ENCODE measurements at regions not wholly inside any gene's neighbourhood (a gene's known extent, or its start where the extent isn't known, plus 50 kb on each side); places are given as distances from the start of the nearest gene placed in this dataset.

- TF ChIP-seq FOXP2 (optimal IDR thresholded peaks at IDR 0.05; ENCODE audit: control extremely low read depth, extremely low read length, insufficient read depth) (no peak), EZH2 (IDR thresholded peaks at IDR 0.05) (no peak), POLR2AphosphoS5 (IDR thresholded peaks at IDR 0.05; ENCODE audit: borderline replicate concordance, low read depth, low read length) (no peak)
- no peak for DNase-seq (ENCODE audit: low read depth, low spot score)
- H3K36me3 ChIP-seq (ENCODE audit: insufficient read depth, low read length), result no peaks in the 10 kb centered on the region
- H3K9me3 ChIP-seq (ENCODE audit: low read depth, low read length), result no peaks in the 10 kb centered on the region
- H3K4me3 ChIP-seq, result no peak overlapping the region
- H3K9ac ChIP-seq (ENCODE audit: insufficient read length), result no peak overlapping the region
- H3K27ac ChIP-seq, result no peak overlapping the region
Measured at GRCh38 chr3:28905798-28906197, 375.1 kb upstream of the RBMS3 start.

GRCh38 chr3:28906561-28907310 is 374.1 kb upstream of the RBMS3 start:
- TF ChIP-seq FOXP2 (optimal IDR thresholded peaks at IDR 0.05; ENCODE audit: control extremely low read depth, extremely low read length, insufficient read depth), result no peak
- no peak for TF ChIP-seq EZH2 (IDR thresholded peaks at IDR 0.05)
- no peak for TF ChIP-seq POLR2AphosphoS5 (IDR thresholded peaks at IDR 0.05; ENCODE audit: borderline replicate concordance, low read depth, low read length)
- no peaks in the 10 kb centered on the region for H3K36me3 ChIP-seq (ENCODE audit: insufficient read depth, low read length)
- H3K9ac ChIP-seq (ENCODE audit: insufficient read length), result no peak overlapping the region
- H3K9me3 ChIP-seq (ENCODE audit: low read depth, low read length), result no peaks in the 10 kb centered on the region
- H3K4me3 ChIP-seq, result no peak overlapping the region
- no peak for DNase-seq (ENCODE audit: low read depth, low spot score)
- H3K27ac ChIP-seq, result no peak overlapping the region

DNA sequence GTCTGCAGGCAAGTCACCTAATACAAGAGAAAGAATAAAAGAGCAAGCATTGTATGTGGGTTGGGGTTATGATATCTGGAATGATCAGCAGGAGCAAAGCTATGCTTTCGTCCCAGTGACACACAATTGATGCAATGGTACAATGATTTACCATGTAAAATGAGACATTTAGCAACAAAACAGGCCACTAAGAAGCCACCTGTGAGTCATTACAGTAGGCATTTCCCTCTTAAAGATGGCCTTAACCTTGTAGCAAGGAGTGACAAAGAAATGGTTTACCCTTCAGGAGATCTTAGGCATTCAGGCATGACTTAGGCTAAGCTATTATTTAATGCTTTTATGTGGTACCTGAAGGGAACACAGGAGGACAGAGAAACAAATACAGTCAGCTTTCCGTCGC is 373.3 kb upstream of the RBMS3 start:
- Histone ChIP-seq H3K9ac (ENCODE audit: insufficient read length) (no peak overlapping the region), H3K27ac (no peak overlapping the region), H3K36me3 (ENCODE audit: insufficient read depth, low read length) (no peaks in the 10 kb centered on the region), H3K9me3 (ENCODE audit: low read depth, low read length) (no peaks in the 10 kb centered on the region), H3K4me3 (no peak overlapping the region)
- DNase-seq (ENCODE audit: low read depth, low spot score), result no peak
- TF ChIP-seq FOXP2 (optimal IDR thresholded peaks at IDR 0.05; ENCODE audit: control extremely low read depth, extremely low read length, insufficient read depth), result no peak
- TF ChIP-seq POLR2AphosphoS5 (IDR thresholded peaks at IDR 0.05; ENCODE audit: borderline replicate concordance, low read depth, low read length), result no peak
- TF ChIP-seq EZH2 (IDR thresholded peaks at IDR 0.05), result no peak

DNA sequence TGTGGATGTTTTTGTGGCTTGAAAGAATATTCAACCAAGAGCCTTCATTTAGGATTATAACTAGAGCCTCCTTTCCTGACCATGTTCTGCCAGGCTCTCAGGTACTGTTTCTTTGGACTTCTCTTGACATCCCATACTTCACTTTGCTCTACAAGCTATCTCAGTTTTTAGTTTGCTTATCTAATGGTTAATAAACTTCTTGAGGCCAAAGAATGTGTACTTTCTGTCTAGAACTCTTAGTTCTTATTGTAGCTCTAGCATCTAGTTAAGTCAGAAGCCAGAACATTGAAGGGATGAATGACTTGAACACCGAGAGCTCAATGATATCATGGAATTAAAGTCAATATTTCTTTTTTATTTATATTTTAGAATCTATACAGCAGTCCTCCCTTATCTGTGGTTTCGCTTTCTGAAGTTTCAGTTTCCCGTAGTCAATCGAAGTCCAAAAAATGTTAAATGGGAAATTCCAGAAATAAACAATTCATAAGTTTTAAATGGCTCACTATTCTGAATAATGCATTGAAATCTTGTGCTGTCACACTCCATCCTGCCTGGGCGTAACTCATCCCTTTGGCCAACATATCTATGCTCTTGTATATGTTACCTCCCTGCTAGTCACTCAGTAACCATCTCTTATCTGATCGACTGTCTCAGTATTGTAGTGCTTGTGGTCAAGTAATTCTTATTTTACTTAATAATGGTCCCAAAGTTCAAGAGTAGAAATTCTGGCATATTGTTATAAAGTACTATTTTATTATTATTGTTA is 368.6 kb upstream of the RBMS3 start:
- Histone ChIP-seq H3K9ac (ENCODE audit: insufficient read length) (no peak overlapping the region), H3K27ac (no peak overlapping the region), H3K36me3 (ENCODE audit: insufficient read depth, low read length) (no peaks in the 10 kb centered on the region), H3K9me3 (ENCODE audit: low read depth, low read length) (no peaks in the 10 kb centered on the region), H3K4me3 (no peak overlapping the region)
- DNase-seq (ENCODE audit: low read depth, low spot score), result no peak
- no peak for TF ChIP-seq POLR2AphosphoS5 (IDR thresholded peaks at IDR 0.05; ENCODE audit: borderline replicate concordance, low read depth, low read length)
- TF ChIP-seq EZH2 (IDR thresholded peaks at IDR 0.05), result no peak
- TF ChIP-seq FOXP2 (optimal IDR thresholded peaks at IDR 0.05; ENCODE audit: control extremely low read depth, extremely low read length, insufficient read depth), result no peak

DNA sequence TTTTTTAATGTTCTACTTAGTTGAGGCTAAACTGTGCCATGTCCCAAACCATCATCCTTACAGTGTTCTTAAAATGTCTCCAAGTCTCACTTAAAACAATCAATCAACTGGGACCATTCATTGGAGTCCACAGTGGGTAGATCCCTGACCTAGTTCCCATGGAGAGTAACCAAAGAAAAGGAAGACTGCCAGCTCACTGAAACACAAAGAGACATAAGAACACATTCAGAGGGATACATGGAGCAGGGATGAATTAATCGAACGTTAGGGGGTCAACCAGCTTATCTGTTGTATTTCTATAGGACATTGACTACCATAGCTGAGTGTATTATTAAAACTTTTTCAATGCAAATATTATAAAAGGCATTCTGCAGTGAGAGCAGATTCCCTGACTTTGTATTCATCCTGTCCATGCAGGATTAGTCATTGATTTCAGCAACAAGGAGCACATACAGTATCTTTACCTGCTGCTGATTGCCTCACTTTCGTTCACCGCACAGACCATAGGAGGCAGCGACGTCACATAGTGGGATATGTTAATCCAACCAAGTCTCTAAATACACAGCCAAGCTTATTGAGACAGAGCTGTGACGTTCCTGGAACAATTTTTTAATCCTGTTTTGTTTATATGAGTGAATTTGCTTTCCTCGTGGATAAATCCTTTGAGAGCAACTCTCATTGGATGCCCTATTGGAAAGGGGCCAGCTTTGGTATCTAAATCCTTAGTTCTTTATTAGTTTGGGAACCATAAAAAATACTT is 364.9 kb upstream of the RBMS3 start:
- no peaks in the 10 kb centered on the region for H3K36me3 ChIP-seq (ENCODE audit: insufficient read depth, low read length)
- peak overlapping the region; percentile 67 for H3K4me3 ChIP-seq
- H3K27ac ChIP-seq, result no peak overlapping the region
- H3K9me3 ChIP-seq (ENCODE audit: low read depth, low read length), result no peaks in the 10 kb centered on the region
- no peak overlapping the region for H3K9ac ChIP-seq (ENCODE audit: insufficient read length)
- no peak for DNase-seq (ENCODE audit: low read depth, low spot score)
- TF ChIP-seq POLR2AphosphoS5 (IDR thresholded peaks at IDR 0.05; ENCODE audit: borderline replicate concordance, low read depth, low read length) (no peak), EZH2 (IDR thresholded peaks at IDR 0.05) (no peak), FOXP2 (optimal IDR thresholded peaks at IDR 0.05; ENCODE audit: control extremely low read depth, extremely low read length, insufficient read depth) (no peak)

DNA sequence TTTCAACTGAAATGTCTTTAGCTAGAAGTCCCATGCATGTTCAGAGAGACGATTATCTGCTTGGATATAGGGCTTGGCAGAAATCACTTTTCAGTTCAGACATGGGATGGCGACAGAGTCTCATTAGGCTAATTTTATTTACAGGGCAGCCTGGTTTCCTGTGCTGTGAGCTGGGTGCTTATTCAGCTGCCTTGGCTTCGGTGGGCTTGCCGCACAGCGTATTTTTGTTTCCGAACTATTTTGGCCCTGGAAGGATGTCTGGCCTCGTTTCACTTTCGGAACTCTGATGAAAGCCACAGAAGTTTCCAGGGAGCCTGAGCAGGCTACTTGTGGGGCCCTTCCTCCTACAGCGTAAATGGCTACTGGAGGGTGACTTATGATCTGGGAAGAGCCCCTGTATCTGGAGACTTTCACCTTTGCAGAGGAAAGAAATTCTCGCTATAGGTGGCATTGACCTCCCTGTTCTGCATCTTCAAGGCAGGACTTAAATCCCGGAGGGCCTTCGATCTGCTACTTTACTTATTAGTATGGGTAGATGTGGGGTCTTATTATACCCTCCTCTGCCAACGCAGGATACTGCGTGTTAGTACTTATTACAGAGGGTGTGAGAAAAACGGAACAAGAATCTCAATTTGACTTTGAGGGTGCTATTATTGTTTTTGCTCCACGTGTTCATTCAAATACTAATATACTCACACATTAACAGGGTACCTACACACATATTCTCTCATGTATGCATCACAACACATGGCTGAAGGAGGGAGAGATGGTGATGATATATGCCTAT is 364.0 kb upstream of the RBMS3 start:
- no peaks in the 10 kb centered on the region for H3K36me3 ChIP-seq (ENCODE audit: insufficient read depth, low read length)

GRCh38 chr3:28917895-28918475 is 362.9 kb upstream of the RBMS3 start:
- no peak overlapping the region for H3K9ac ChIP-seq (ENCODE audit: insufficient read length)
- no peak overlapping the region for H3K4me3 ChIP-seq
- H3K36me3 ChIP-seq (ENCODE audit: insufficient read depth, low read length), result no peaks in the 10 kb centered on the region
- H3K27ac ChIP-seq, result no peak overlapping the region
- DNase-seq (ENCODE audit: low read depth, low spot score), result no peak
- H3K9me3 ChIP-seq (ENCODE audit: low read depth, low read length), result no peaks in the 10 kb centered on the region
- TF ChIP-seq POLR2AphosphoS5 (IDR thresholded peaks at IDR 0.05; ENCODE audit: borderline replicate concordance, low read depth, low read length), result no peak

More for the DNA sequence above, 364.0 kb upstream of the RBMS3 start:
- Histone ChIP-seq H3K9me3 (ENCODE audit: low read depth, low read length) (no peaks in the 10 kb centered on the region), H3K9ac (ENCODE audit: insufficient read length) (no peak overlapping the region), H3K27ac (no peak overlapping the region), H3K4me3 (peak overlapping the region; percentile 67)
- DNase-seq (ENCODE audit: low read depth, low spot score), result peak; percentile 28
- TF ChIP-seq EZH2 (IDR thresholded peaks at IDR 0.05), result no peak
- no peak for TF ChIP-seq POLR2AphosphoS5 (IDR thresholded peaks at IDR 0.05; ENCODE audit: borderline replicate concordance, low read depth, low read length)
- no peak for TF ChIP-seq FOXP2 (optimal IDR thresholded peaks at IDR 0.05; ENCODE audit: control extremely low read depth, extremely low read length, insufficient read depth)

All from SK-N-MC (cell line).